NT2/D1 (cell line): ENCODE measurements at regions not wholly inside any gene's neighbourhood (a gene's known extent, or its start where the extent isn't known, plus 50 kb on each side); places are given as distances from the start of the nearest gene placed in this dataset.

ENCODE experiments used
- SUZ12 ChIP-seq: IDR thresholded peaks from 2 replicates; pipeline ENCODE4 v1.6.1; 2011; ENCODE audit not compliant: insufficient read length, insufficient read depth; ENCODE audit errors: extremely low read depth
- YY1 ChIP-seq: IDR thresholded peaks from 2 replicates; pipeline ENCODE4 v1.6.1; 2011; ENCODE audit not compliant: insufficient read length, insufficient read depth
- ZNF274 ChIP-seq: IDR thresholded peaks from 2 replicates; pipeline ENCODE4 v1.6.1; 2011; ENCODE audit warnings: mild to moderate bottlenecking, low read depth, low read length

DNA sequence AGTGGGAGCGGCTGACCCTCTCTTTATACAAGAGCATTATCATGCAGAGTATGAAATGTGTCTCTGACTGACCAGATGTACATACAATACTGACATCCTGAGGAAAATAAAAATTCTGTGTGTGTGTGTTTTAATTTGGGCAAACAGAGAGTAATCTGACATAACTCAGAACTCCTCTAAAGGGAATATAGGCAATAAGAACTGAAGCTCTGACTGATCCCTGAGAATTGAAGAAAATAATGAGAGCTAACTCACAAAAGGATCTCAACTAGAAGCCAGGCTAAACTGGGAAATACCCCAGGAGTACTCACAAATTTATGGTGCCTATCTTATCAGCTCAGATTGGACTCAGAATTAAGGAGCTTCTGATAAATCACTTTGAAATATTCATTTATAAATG, 539.9 kb downstream of the OLFM4 start:
- TF ChIP-seq YY1 (no peak), ZNF274 (no peak), SUZ12 (no peak)
